HEK293 (cell line): ENCODE measurements at regions not wholly inside any gene's neighbourhood (a gene's known extent, or its start where the extent isn't known, plus 50 kb on each side); places are given as distances from the start of the nearest gene placed in this dataset.

Source experiments
- CTCF ChIP-seq: fragments of 450-650 bp; formaldehyde crosslinking; IDR thresholded peaks from 2 replicates; pipeline ENCODE4 v1.5.1; 2016; ENCODE audit warnings: missing biosample characterization, missing genetic modification characterization
- PRDM1 ChIP-seq: fragments of 450-650 bp; formaldehyde crosslinking; IDR thresholded peaks from 2 replicates; pipeline ENCODE4; 2016; ENCODE audit warnings: missing biosample characterization, missing genetic modification characterization
- ZNF132 ChIP-seq: fragments of 450-650 bp; formaldehyde crosslinking; IDR thresholded peaks from 2 replicates; pipeline ENCODE4 v1.5.1; 2017; ENCODE audit warnings: missing biosample characterization, missing genetic modification characterization, borderline replicate concordance
- TF ChIP-seq, protein P1 (sequence below): fragments of 450-650 bp; formaldehyde crosslinking; IDR thresholded peaks from 2 replicates; pipeline ENCODE4 v1.5.1; 2016; ENCODE audit warnings: missing biosample characterization, missing genetic modification characterization
- TF ChIP-seq, protein P2 (sequence below): fragments of 450-650 bp; formaldehyde crosslinking; IDR thresholded peaks from 2 replicates; pipeline ENCODE4 v1.5.1; 2016; ENCODE audit warnings: missing biosample characterization, missing genetic modification characterization
- TF ChIP-seq, protein P3 (sequence below): fragments of 450-650 bp; formaldehyde crosslinking; IDR thresholded peaks from 2 replicates; pipeline ENCODE4 v1.5.1; 2016; ENCODE audit warnings: missing biosample characterization, missing genetic modification characterization, low read depth

- TF ChIP-seq CTCF (tag by site-specific recombination) (no peak), ZNF132 (tag by site-specific recombination) (no peak), PRDM1 (tag by site-specific recombination) (no peak)
- TF ChIP-seq, protein P1, sequence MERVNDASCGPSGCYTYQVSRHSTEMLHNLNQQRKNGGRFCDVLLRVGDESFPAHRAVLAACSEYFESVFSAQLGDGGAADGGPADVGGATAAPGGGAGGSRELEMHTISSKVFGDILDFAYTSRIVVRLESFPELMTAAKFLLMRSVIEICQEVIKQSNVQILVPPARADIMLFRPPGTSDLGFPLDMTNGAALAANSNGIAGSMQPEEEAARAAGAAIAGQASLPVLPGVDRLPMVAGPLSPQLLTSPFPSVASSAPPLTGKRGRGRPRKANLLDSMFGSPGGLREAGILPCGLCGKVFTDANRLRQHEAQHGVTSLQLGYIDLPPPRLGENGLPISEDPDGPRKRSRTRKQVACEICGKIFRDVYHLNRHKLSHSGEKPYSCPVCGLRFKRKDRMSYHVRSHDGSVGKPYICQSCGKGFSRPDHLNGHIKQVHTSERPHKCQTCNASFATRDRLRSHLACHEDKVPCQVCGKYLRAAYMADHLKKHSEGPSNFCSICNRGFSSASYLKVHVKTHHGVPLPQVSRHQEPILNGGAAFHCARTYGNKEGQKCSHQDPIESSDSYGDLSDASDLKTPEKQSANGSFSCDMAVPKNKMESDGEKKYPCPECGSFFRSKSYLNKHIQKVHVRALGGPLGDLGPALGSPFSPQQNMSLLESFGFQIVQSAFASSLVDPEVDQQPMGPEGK (tag by site-specific recombination): no peak
- TF ChIP-seq, protein P2, sequence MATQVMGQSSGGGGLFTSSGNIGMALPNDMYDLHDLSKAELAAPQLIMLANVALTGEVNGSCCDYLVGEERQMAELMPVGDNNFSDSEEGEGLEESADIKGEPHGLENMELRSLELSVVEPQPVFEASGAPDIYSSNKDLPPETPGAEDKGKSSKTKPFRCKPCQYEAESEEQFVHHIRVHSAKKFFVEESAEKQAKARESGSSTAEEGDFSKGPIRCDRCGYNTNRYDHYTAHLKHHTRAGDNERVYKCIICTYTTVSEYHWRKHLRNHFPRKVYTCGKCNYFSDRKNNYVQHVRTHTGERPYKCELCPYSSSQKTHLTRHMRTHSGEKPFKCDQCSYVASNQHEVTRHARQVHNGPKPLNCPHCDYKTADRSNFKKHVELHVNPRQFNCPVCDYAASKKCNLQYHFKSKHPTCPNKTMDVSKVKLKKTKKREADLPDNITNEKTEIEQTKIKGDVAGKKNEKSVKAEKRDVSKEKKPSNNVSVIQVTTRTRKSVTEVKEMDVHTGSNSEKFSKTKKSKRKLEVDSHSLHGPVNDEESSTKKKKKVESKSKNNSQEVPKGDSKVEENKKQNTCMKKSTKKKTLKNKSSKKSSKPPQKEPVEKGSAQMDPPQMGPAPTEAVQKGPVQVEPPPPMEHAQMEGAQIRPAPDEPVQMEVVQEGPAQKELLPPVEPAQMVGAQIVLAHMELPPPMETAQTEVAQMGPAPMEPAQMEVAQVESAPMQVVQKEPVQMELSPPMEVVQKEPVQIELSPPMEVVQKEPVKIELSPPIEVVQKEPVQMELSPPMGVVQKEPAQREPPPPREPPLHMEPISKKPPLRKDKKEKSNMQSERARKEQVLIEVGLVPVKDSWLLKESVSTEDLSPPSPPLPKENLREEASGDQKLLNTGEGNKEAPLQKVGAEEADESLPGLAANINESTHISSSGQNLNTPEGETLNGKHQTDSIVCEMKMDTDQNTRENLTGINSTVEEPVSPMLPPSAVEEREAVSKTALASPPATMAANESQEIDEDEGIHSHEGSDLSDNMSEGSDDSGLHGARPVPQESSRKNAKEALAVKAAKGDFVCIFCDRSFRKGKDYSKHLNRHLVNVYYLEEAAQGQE (tag by site-specific recombination): no peak
- TF ChIP-seq, protein P3, sequence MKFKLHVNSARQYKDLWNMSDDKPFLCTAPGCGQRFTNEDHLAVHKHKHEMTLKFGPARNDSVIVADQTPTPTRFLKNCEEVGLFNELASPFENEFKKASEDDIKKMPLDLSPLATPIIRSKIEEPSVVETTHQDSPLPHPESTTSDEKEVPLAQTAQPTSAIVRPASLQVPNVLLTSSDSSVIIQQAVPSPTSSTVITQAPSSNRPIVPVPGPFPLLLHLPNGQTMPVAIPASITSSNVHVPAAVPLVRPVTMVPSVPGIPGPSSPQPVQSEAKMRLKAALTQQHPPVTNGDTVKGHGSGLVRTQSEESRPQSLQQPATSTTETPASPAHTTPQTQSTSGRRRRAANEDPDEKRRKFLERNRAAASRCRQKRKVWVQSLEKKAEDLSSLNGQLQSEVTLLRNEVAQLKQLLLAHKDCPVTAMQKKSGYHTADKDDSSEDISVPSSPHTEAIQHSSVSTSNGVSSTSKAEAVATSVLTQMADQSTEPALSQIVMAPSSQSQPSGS (tag by site-specific recombination): no peak
These were observed 57.6 kb upstream of the MTAP start for GRCh38 chr9:21744841-21745240.
